ENCODE measurements at regions not wholly inside any gene's neighbourhood (a gene's known extent, or its start where the extent isn't known, plus 50 kb on each side); places are given as distances from the start of the nearest gene placed in this dataset.

DNA sequence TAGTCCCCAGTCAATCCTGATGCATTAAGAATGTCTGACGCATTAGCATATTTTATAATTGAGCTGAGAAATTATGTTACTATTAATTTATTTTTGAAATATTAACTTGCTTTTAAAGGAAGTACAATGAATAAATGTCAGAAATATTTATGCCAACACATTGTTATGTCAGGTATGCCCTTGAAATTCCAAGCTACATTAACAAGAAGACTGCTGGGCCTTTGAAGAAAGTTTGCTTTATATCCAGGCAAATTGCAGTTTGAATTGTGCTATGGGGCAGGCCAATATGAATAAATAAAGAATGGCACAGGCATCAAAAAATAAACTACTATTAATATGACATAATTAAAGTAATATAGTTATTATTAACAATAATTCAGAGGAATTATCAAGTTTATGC, 1391.3 kb downstream of the PLA2G4A start:
- Histone ChIP-seq H3K9me3 (ENCODE audit: severe bottlenecking) (no peaks in the 10 kb centered on the region), H3K4me3 (ENCODE audit: severe bottlenecking) (no peak overlapping the region), H3K27ac (ENCODE audit: poor library complexity, severe bottlenecking) (no peak overlapping the region), H3K27me3 (ENCODE audit: insufficient read depth, poor library complexity, severe bottlenecking) (no peaks in the 10 kb centered on the region), H3K4me1 (ENCODE audit: insufficient read depth, poor library complexity, severe bottlenecking) (no peaks in the 10 kb centered on the region), H3K36me3 (ENCODE audit: low read depth) (no peaks in the 10 kb centered on the region)
- no peak for DNase-seq (ENCODE audit: low spot score)
- no peak for ATAC-seq (ENCODE audit: low read depth)
- TF ChIP-seq, protein P1, sequence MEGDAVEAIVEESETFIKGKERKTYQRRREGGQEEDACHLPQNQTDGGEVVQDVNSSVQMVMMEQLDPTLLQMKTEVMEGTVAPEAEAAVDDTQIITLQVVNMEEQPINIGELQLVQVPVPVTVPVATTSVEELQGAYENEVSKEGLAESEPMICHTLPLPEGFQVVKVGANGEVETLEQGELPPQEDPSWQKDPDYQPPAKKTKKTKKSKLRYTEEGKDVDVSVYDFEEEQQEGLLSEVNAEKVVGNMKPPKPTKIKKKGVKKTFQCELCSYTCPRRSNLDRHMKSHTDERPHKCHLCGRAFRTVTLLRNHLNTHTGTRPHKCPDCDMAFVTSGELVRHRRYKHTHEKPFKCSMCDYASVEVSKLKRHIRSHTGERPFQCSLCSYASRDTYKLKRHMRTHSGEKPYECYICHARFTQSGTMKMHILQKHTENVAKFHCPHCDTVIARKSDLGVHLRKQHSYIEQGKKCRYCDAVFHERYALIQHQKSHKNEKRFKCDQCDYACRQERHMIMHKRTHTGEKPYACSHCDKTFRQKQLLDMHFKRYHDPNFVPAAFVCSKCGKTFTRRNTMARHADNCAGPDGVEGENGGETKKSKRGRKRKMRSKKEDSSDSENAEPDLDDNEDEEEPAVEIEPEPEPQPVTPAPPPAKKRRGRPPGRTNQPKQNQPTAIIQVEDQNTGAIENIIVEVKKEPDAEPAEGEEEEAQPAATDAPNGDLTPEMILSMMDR (IDR thresholded peaks at IDR 0.05; ENCODE audit: poor library complexity, severe bottlenecking), result no peak

DNA sequence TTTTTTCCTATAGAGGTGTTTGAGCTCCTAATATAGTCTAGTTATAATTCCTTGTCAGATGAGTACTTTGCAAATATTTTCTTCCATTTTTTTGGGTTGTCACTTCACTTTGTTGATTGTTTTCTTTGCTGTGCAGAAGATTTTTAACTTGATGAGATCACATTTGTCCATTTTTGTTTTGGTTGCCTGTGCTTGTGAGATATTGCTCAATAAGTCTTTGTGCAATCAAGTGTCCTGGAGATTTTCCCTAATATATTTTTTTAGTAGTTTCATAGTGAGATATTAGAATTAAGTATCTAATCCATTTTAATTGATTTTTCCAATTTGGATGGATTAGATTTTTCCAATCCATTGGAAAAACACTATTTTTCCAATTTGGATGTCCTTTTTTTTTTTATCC, 1395.5 kb downstream of the PLA2G4A start:
- Histone ChIP-seq H3K4me3 (ENCODE audit: severe bottlenecking) (no peak overlapping the region), H3K27me3 (ENCODE audit: insufficient read depth, poor library complexity, severe bottlenecking) (no peaks in the 10 kb centered on the region), H3K36me3 (ENCODE audit: low read depth) (no peaks in the 10 kb centered on the region), H3K27ac (ENCODE audit: poor library complexity, severe bottlenecking) (no peak overlapping the region), H3K4me1 (ENCODE audit: insufficient read depth, poor library complexity, severe bottlenecking) (no peaks in the 10 kb centered on the region), H3K9me3 (ENCODE audit: severe bottlenecking) (no peaks in the 10 kb centered on the region)
- DNase-seq (ENCODE audit: low spot score), result no peak
- ATAC-seq (ENCODE audit: low read depth), result no peak
- TF ChIP-seq, protein P1 (IDR thresholded peaks at IDR 0.05; ENCODE audit: poor library complexity, severe bottlenecking), result no peak

DNA sequence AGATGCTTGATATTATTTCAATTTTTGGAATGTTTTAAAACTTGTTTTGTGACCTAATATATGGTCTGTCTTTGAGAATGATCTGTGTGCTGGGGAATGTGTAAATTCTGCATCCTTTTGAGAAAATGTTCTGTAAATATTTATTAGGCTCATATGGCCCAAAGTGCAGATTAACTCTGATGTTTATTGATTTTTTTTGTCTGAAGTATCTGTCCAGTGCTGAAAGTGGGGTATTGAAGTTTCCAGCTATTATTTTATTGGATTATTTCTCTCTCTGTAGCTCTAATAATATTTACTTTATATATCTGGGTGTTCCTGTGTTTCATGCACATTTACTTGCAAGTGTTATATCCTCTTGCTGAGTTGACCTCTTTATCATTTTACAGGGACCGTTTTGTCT, 1397.2 kb downstream of the PLA2G4A start:
- no peak overlapping the region for H3K4me3 ChIP-seq (ENCODE audit: severe bottlenecking)
- no peak overlapping the region for H3K27ac ChIP-seq (ENCODE audit: poor library complexity, severe bottlenecking)
- no peak for ATAC-seq (ENCODE audit: low read depth)
- no peaks in the 10 kb centered on the region for H3K9me3 ChIP-seq (ENCODE audit: severe bottlenecking)
- TF ChIP-seq, protein P1 (IDR thresholded peaks at IDR 0.05; ENCODE audit: poor library complexity, severe bottlenecking), result no peak
- H3K36me3 ChIP-seq (ENCODE audit: low read depth), result no peaks in the 10 kb centered on the region
- no peaks in the 10 kb centered on the region for H3K27me3 ChIP-seq (ENCODE audit: insufficient read depth, poor library complexity, severe bottlenecking)
- H3K4me1 ChIP-seq (ENCODE audit: insufficient read depth, poor library complexity, severe bottlenecking), result no peaks in the 10 kb centered on the region
- DNase-seq (ENCODE audit: low spot score), result no peak

DNA sequence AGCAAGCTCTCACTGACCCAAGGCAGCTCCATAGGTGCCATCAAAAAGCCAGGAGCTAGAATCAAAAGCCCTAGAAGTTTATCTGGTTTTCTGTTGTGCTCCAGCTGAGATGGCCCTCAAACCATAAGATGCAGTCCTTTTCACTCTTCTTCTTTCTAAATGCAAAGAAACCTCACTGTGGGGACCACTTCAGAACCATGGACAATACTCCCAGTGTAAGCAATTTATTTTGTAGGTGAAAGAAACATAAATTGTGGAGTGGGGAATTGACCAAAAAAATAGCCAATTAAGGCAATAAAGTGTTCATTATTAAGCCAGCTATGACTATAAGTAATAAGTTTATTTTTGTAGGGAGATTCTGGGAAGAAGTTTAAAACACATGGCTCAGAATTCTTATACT, 1399.9 kb downstream of the PLA2G4A start:
- TF ChIP-seq, protein P1 (IDR thresholded peaks at IDR 0.05; ENCODE audit: poor library complexity, severe bottlenecking), result no peak
- H3K9me3 ChIP-seq (ENCODE audit: severe bottlenecking), result no peaks in the 10 kb centered on the region
- H3K27me3 ChIP-seq (ENCODE audit: insufficient read depth, poor library complexity, severe bottlenecking), result no peaks in the 10 kb centered on the region
- ATAC-seq (ENCODE audit: low read depth) (no peak), DNase-seq (ENCODE audit: low spot score) (no peak)
- H3K27ac ChIP-seq (ENCODE audit: poor library complexity, severe bottlenecking), result no peak overlapping the region
- H3K4me1 ChIP-seq (ENCODE audit: insufficient read depth, poor library complexity, severe bottlenecking), result no peaks in the 10 kb centered on the region
- H3K36me3 ChIP-seq (ENCODE audit: low read depth), result no peaks in the 10 kb centered on the region
- no peak overlapping the region for H3K4me3 ChIP-seq (ENCODE audit: severe bottlenecking)

DNA sequence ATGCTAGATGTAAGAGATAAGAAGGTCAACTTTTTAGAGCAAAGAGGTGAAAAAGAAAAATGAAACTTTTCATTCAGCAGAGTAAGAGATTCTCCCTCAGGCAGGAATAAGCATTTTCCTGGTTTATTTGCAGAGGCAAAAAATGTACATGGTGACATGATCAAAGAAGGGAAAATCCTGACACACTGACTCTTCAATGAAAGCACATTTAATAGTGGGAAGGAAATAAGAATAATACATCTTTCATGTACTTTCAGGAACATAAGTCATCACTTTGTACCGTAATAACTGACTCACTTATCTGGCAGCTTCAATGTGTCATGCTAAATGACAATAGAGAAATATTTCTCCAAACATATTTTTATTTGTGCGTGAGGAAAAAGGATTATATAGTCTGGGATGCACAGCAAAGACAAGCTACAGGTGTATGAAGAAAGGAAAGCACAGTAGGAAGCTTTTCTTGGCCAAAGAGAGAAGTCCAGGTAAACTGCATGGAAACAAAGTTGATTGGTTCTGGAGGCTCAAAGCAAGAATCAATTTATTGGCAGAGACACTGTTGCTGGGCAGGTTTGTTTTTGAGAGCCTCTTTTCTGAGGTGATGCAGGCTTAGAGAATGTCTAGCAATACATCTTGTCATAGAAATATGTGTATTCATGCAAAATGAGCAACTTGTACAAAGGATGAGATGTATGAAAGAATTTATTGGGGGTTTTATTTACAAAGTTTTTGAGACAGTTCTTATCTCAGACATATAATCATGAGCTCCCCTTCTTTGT, 1409.0 kb downstream of the PLA2G4A start:
- Histone ChIP-seq H3K27ac (ENCODE audit: poor library complexity, severe bottlenecking) (peak overlapping the region; percentile 89), H3K27me3 (ENCODE audit: insufficient read depth, poor library complexity, severe bottlenecking) (no peaks in the 10 kb centered on the region), H3K9me3 (ENCODE audit: severe bottlenecking) (peaks cover 3% of the 10 kb centered on the region), H3K4me3 (ENCODE audit: severe bottlenecking) (no peak overlapping the region), H3K4me1 (ENCODE audit: insufficient read depth, poor library complexity, severe bottlenecking) (peaks cover 17% of the 10 kb centered on the region), H3K36me3 (ENCODE audit: low read depth) (no peaks in the 10 kb centered on the region)
- TF ChIP-seq, protein P1 (IDR thresholded peaks at IDR 0.05; ENCODE audit: poor library complexity, severe bottlenecking), result no peak
- ATAC-seq (ENCODE audit: low read depth) (peak; percentile 92), DNase-seq (ENCODE audit: low spot score) (no peak)
